ENCODE measurements at regions not wholly inside any gene's neighbourhood (a gene's known extent, or its start where the extent isn't known, plus 50 kb on each side); places are given as distances from the start of the nearest gene placed in this dataset.

DNA sequence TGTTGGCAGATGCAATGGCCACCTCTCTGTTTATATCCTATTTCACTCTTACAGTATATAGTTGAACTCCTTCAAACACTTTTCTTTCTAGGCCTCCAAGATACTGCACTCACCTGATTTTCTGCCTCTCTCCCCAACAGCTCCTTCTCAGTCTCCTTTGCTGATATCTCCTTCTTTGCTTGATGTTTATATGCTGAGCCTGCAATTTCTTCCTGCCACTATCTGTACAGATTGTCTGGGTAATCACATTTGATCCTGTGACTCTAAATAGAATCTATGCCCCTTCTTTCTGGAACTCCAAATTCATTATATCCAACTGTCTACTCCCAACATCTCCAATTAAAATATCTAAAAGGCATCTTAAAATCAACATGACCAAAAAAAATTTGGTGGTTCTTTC lies 165.5 kb upstream of the PFN2 start (continued):
- TF ChIP-seq, protein P1, sequence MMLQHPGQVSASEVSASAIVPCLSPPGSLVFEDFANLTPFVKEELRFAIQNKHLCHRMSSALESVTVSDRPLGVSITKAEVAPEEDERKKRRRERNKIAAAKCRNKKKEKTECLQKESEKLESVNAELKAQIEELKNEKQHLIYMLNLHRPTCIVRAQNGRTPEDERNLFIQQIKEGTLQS (IDR thresholded peaks at IDR 0.05): no peak
- TF ChIP-seq FOSL1 (IDR thresholded peaks at IDR 0.05; ENCODE audit: low read depth) (no peak), SIN3A (IDR thresholded peaks at IDR 0.05; ENCODE audit: low read depth) (no peak), POLR2A (IDR thresholded peaks at IDR 0.05; ENCODE audit: borderline replicate concordance, extremely low read depth, insufficient read depth, insufficient read length) (no peak), JUND (IDR thresholded peaks at IDR 0.05) (no peak)

DNA sequence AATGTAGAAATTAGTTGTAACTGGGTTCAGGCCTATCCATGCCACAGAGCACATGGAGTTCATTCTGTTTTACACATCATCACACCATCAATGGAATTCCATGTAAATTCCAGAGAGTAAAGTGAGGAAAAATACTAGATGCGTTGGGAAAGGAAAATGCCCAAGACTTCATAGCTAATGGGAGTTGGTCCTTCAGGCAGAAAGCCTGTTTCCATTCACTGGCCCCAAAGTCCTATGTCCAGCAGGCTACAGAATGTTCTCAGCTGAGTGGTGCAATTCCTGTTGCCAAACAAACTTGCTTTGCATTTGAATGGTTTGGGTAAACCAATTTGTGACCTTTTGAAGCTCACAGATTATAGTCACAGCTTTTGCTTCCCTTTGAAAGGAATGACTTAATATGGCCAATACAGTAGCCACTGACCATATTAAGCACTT lies 164.6 kb upstream of the PFN2 start:
- TF ChIP-seq ZNF274 (IDR thresholded peaks at IDR 0.05; ENCODE audit: low read depth, low read length): no peak
- TF ChIP-seq, protein P2, sequence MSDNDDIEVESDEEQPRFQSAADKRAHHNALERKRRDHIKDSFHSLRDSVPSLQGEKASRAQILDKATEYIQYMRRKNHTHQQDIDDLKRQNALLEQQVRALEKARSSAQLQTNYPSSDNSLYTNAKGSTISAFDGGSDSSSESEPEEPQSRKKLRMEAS (IDR thresholded peaks at IDR 0.05): no peak
- no peak for TF ChIP-seq SRF (IDR thresholded peaks at IDR 0.05; ENCODE audit: low read depth)
- H3K4me1 ChIP-seq (ENCODE audit: control insufficient read depth in 1 of 2, insufficient read depth in 2 of 2, low read length in 2 of 2): no peaks in the 10 kb centered on the region
- H3K9me2 ChIP-seq (ENCODE audit: insufficient read depth): no peaks in the 10 kb centered on the region
- H3K4me3 ChIP-seq (replicated peaks in 1 of 2; ENCODE audit: low read depth in 1 of 2, low read length in 2 of 2): no peak overlapping the region
- no peak overlapping the region for H3K9ac ChIP-seq (ENCODE audit: low read length)
- ChIA-PET RAD21 (ENCODE audit: low non-redundant PET in 1 of 2, low total read pairs in 2 of 2, uncharacterized antibody in 2 of 2, unreplicated experiment in 2 of 2) (no interaction called here), CTCF (no interaction called here), POLR2A (no interaction called here)
- H2AFZ ChIP-seq (ENCODE audit: low read depth, low read length, poor library complexity, severe bottlenecking): no peak overlapping the region
- H3K27ac ChIP-seq (ENCODE audit: low read depth, low read length): no peak overlapping the region
- no peaks in the 10 kb centered on the region for H3K36me3 ChIP-seq (ENCODE audit: control insufficient read depth in 1 of 2, insufficient read depth in 2 of 2, low read length in 2 of 2)
- H3K4me2 ChIP-seq (ENCODE audit: low read length): no peak overlapping the region
- DNase-seq (ENCODE audit: low read depth, low spot score) (no peak), ATAC-seq (no peak)
- H3K79me2 ChIP-seq (ENCODE audit: insufficient read depth, low read length): no peaks in the 10 kb centered on the region
- no peaks in the 10 kb centered on the region for H4K20me1 ChIP-seq (ENCODE audit: insufficient read depth)
- intact Hi-C loops (cut with micrococcal nuclease): no loop called here
- H3K9me3 ChIP-seq (ENCODE audit: control insufficient read depth in 1 of 2, insufficient read depth in 1 of 2, low read depth in 1 of 2, low read length in 2 of 2): no peaks in the 10 kb centered on the region
- no TSS peak for BruUV-seq (replicated peaks)
- H3K27me3 ChIP-seq (ENCODE audit: insufficient read depth, low read length): no peaks in the 10 kb centered on the region

DNA sequence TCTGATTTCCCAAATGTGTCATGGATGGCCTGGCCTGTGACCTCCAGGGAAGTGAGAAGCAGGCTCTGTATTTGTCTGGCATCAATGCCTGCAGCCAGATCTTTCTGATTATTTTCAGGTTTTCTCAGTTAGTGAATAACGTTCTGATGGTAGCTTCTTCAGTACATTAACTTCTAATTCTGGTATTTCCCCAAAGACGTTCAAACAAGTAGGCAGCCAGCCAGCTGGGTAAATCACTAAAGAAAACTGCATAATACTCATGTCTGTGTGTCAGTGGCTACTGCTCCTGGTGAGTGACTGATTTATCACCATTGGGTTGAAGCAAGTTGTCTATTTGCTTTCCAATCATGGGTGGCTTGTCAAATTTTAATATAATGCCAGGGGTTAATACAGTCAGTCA lies 162.6 kb upstream of the PFN2 start:
- H3K9me2 ChIP-seq (ENCODE audit: insufficient read depth): no peaks in the 10 kb centered on the region
- H3K9ac ChIP-seq (ENCODE audit: low read length): no peak overlapping the region
- H2AFZ ChIP-seq (ENCODE audit: low read depth, low read length, poor library complexity, severe bottlenecking): no peak overlapping the region
- ChIA-PET POLR2A (no interaction called here), CTCF (interaction anchor here (0.7 kb wide), 1 partner anchor 51 kb away, joined by 3 read pairs; no protein-coding TSS in a partner anchor), RAD21 (ENCODE audit: low non-redundant PET in 1 of 2, low total read pairs in 2 of 2, uncharacterized antibody in 2 of 2, unreplicated experiment in 2 of 2) (no interaction called here)
- H3K4me1 ChIP-seq (ENCODE audit: control insufficient read depth in 1 of 2, insufficient read depth in 2 of 2, low read length in 2 of 2): no peaks in the 10 kb centered on the region
- no peaks in the 10 kb centered on the region for H3K27me3 ChIP-seq (ENCODE audit: insufficient read depth, low read length)
- H3K4me3 ChIP-seq (replicated peaks in 1 of 2; ENCODE audit: low read depth in 1 of 2, low read length in 2 of 2): no peak overlapping the region
- H3K27ac ChIP-seq (ENCODE audit: low read depth, low read length): no peak overlapping the region
- H3K79me2 ChIP-seq (ENCODE audit: insufficient read depth, low read length): no peaks in the 10 kb centered on the region
- BruUV-seq (replicated peaks): no TSS peak
- no peaks in the 10 kb centered on the region for H3K9me3 ChIP-seq (ENCODE audit: control insufficient read depth in 1 of 2, insufficient read depth in 1 of 2, low read depth in 1 of 2, low read length in 2 of 2)
- ATAC-seq: no peak
- intact Hi-C loops (cut with micrococcal nuclease): no loop called here
- H3K4me2 ChIP-seq (ENCODE audit: low read length): no peak overlapping the region
- DNase-seq (ENCODE audit: low read depth, low spot score): no peak
- H4K20me1 ChIP-seq (ENCODE audit: insufficient read depth): no peaks in the 10 kb centered on the region
- no peaks in the 10 kb centered on the region for H3K36me3 ChIP-seq (ENCODE audit: control insufficient read depth in 1 of 2, insufficient read depth in 2 of 2, low read length in 2 of 2)
- TF ChIP-seq EGR1 (IDR thresholded peaks at IDR 0.05; ENCODE audit: low read depth): no peak
- no peak for TF ChIP-seq POLR2AphosphoS5 (IDR thresholded peaks at IDR 0.05; ENCODE audit: low read depth, low read length)
- TF ChIP-seq EZH2 (IDR thresholded peaks at IDR 0.05): no peak
- no peak for TF ChIP-seq TCF7L2 (IDR thresholded peaks at IDR 0.05; ENCODE audit: borderline replicate concordance, extremely low read depth, insufficient read depth, insufficient read length)
- TF ChIP-seq SIN3A (IDR thresholded peaks at IDR 0.05; ENCODE audit: low read depth): no peak
- TF ChIP-seq, protein P3, sequence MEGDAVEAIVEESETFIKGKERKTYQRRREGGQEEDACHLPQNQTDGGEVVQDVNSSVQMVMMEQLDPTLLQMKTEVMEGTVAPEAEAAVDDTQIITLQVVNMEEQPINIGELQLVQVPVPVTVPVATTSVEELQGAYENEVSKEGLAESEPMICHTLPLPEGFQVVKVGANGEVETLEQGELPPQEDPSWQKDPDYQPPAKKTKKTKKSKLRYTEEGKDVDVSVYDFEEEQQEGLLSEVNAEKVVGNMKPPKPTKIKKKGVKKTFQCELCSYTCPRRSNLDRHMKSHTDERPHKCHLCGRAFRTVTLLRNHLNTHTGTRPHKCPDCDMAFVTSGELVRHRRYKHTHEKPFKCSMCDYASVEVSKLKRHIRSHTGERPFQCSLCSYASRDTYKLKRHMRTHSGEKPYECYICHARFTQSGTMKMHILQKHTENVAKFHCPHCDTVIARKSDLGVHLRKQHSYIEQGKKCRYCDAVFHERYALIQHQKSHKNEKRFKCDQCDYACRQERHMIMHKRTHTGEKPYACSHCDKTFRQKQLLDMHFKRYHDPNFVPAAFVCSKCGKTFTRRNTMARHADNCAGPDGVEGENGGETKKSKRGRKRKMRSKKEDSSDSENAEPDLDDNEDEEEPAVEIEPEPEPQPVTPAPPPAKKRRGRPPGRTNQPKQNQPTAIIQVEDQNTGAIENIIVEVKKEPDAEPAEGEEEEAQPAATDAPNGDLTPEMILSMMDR (IDR thresholded peaks at IDR 0.05 in 2 of 3, conservative IDR thresholded peaks at IDR 0.05 in 1 of 3; ENCODE audit: borderline replicate concordance in 1 of 3, insufficient read depth in 1 of 3, low read depth in 2 of 3, low read length in 2 of 3): no peak
- TF ChIP-seq, protein P1 (IDR thresholded peaks at IDR 0.05): no peak
- no peak for TF ChIP-seq CBX3 (IDR thresholded peaks at IDR 0.05; ENCODE audit: low read depth)
- TF ChIP-seq YY1 (IDR thresholded peaks at IDR 0.05; ENCODE audit: extremely low read depth, insufficient replicate concordance, low read depth, low read length): no peak
- TF ChIP-seq ZNF274 (IDR thresholded peaks at IDR 0.05; ENCODE audit: low read depth, low read length): no peak
- no peak for TF ChIP-seq EZH2phosphoT487 (IDR thresholded peaks at IDR 0.05; ENCODE audit: borderline replicate concordance)
- no peak for TF ChIP-seq JUND (IDR thresholded peaks at IDR 0.05)
- TF ChIP-seq CEBPB (IDR thresholded peaks at IDR 0.05; ENCODE audit: low read depth): no peak
- no peak for TF ChIP-seq SRF (IDR thresholded peaks at IDR 0.05; ENCODE audit: low read depth)
- no peak for TF ChIP-seq RAD21 (IDR thresholded peaks at IDR 0.05; ENCODE audit: low read depth)
- TF ChIP-seq ZFX (IDR thresholded peaks at IDR 0.05): no peak

Measured in HCT116 (cell line).